Upper lobe of left lung (tissue), 6 donors: ENCODE measurements at regions not wholly inside any gene's neighbourhood (a gene's known extent, or its start where the extent isn't known, plus 50 kb on each side); places are given as distances from the start of the nearest gene placed in this dataset.

Source experiments
- ATAC-seq, 2 donors: fragments of 200-7000 bp; cut with Tn5 transposase; one replicate each; pipeline ENCODE4 v1.9.1; 2022; ENCODE audit warnings: mild to moderate bottlenecking in 2 of 2, moderate library complexity in 2 of 2; ENCODE audit not compliant: low FRiP score in 2 of 2
- DNase-seq, 2 donors: peaks; one replicate each; pipeline ENCODE4 v3.0.0-alpha.2; 2019 to 2020
- H3K27ac ChIP-seq, 4 donors: fragments of 200-600 bp; sonication (generic); one replicate each; pipeline ENCODE4 v1.5.1; 2016 to 2019
- H3K27me3 ChIP-seq, 4 donors: fragments of 200-600 bp; sonication (generic); one replicate each; pipeline ENCODE4 v1.5.1; 2017 to 2019
- H3K36me3 ChIP-seq, 4 donors: fragments of 200-600 bp; sonication (generic); one replicate each; pipeline ENCODE4 v1.5.1; 2016 to 2019
- H3K4me1 ChIP-seq, 4 donors: fragments of 200-600 bp; sonication (generic); one replicate each; pipeline ENCODE4 v1.5.1; 2018 to 2019
- H3K4me3 ChIP-seq, 4 donors: fragments of 200-600 bp; sonication (generic); one replicate each; pipeline ENCODE4 v1.5.1; 2017 to 2019; ENCODE audit warnings: mild to moderate bottlenecking in 2 of 4, moderate library complexity in 1 of 4
- H3K9me3 ChIP-seq, 4 donors: fragments of 200-600 bp; sonication (generic); one replicate each; pipeline ENCODE4 v1.5.1; 2018 to 2019
- CTCF ChIP-seq, 6 experiments: fragments of 450-650 bp in 4 of 6; fragments of 200-600 bp in 2 of 6; sonication (generic) in 2 of 6; IDR thresholded peaks; one replicate each; pipeline ENCODE4 v1.5.1; 2016 to 2019; ENCODE audit warnings: antibody characterized with exemption in 6 of 6
- EP300 ChIP-seq, 4 donors: sonication (generic); formaldehyde crosslinking; IDR thresholded peaks; one replicate each; pipeline ENCODE4 v1.5.1; 2017; ENCODE audit warnings: antibody characterized with exemption in 4 of 4, control low read depth in 2 of 4
- POLR2A ChIP-seq, 4 donors: fragments of 450-650 bp; IDR thresholded peaks; one replicate each; pipeline ENCODE4 v1.5.1; 2016 to 2017; ENCODE audit warnings: antibody characterized with exemption in 4 of 4, mild to moderate bottlenecking in 2 of 4
- POLR2AphosphoS5 ChIP-seq, 2 donors: sonication (generic); formaldehyde crosslinking; IDR thresholded peaks; one replicate each; pipeline ENCODE4 v1.5.1; 2017; ENCODE audit warnings: antibody characterized with exemption in 2 of 2
- WGBS, 2 donors: methylation state at CpG; one replicate each; pipeline ENCODE4 v1.1.5; 2017 to 2018; 5-methylcytosine and 5-hydroxymethylcytosine counted together
- donor health status: DM: no; HTN: no; CAD: no; lungs with moderate emphysema.
- donor health status: DM: no; HTN: yes; CAD: no; lungs with severe emphysema.

- H3K9me3 ChIP-seq: peaks cover 0 to 9% (median 8%) of the 10 kb centered on the region in 4 donors
- ATAC-seq (no peak), DNase-seq (no peak)
- H3K36me3 ChIP-seq: no peaks in the 10 kb centered on the region
- no peaks in the 10 kb centered on the region for H3K4me1 ChIP-seq
- no peaks in the 10 kb centered on the region for H3K27me3 ChIP-seq
- H3K4me3 ChIP-seq: no peak overlapping the region
- no peak overlapping the region for H3K27ac ChIP-seq
- TF ChIP-seq POLR2AphosphoS5 (IDR thresholded peaks at IDR 0.05) (no peak), EP300 (IDR thresholded peaks at IDR 0.05) (no peak), CTCF (IDR thresholded peaks at IDR 0.05) (no peak), POLR2A (IDR thresholded peaks at IDR 0.05) (no peak)
- 83 to 87% methylated on average over 1 of the region's 1 CpG for WGBS, 2 donors
These were observed 89.0 kb upstream of the TLK1 start for GRCh38 chr2:171249689-171250088.

GRCh38 chr2:171247741-171248662 lies 87.3 kb upstream of the TLK1 start:
- Histone ChIP-seq H3K4me3 (no peak overlapping the region), H3K4me1 (no peaks in the 10 kb centered on the region), H3K9me3 (peaks cover 0 to 8% (median 7%) of the 10 kb centered on the region in 4 donors), H3K27me3 (no peaks in the 10 kb centered on the region), H3K36me3 (no peaks in the 10 kb centered on the region), H3K27ac (no peak overlapping the region)
- ATAC-seq: peak in 1 of 2 donors; percentile 21
- 62 to 75% methylated on average over 8 of the region's 8 CpGs for WGBS, 2 donors
- no peak for TF ChIP-seq POLR2A (IDR thresholded peaks at IDR 0.05)
- no peak for TF ChIP-seq POLR2AphosphoS5 (IDR thresholded peaks at IDR 0.05)
- no peak for TF ChIP-seq EP300 (IDR thresholded peaks at IDR 0.05)
- TF ChIP-seq CTCF (IDR thresholded peaks at IDR 0.05): no peak
- no peak for DNase-seq

- peak in 1 of 6 experiments; percentile 14 for TF ChIP-seq CTCF (IDR thresholded peaks at IDR 0.05)
- TF ChIP-seq EP300 (IDR thresholded peaks at IDR 0.05): no peak
- 81 to 90% methylated on average over 2 of the region's 2 CpGs for WGBS, 2 donors
- DNase-seq (peak in 1 of 2 donors; percentile 22), ATAC-seq (no peak)
- Histone ChIP-seq H3K27me3 (no peaks in the 10 kb centered on the region), H3K27ac (peak overlapping the region in 2 of 4 donors; percentile 10), H3K9me3 (peaks cover 0 to 8% (median 7%) of the 10 kb centered on the region in 4 donors), H3K4me3 (no peak overlapping the region), H3K36me3 (no peaks in the 10 kb centered on the region), H3K4me1 (no peaks in the 10 kb centered on the region)
These were observed 84.5 kb upstream of the TLK1 start for GRCh38 chr2:171244970-171245782.

GRCh38 chr2:171244466-171244969 lies 83.8 kb upstream of the TLK1 start:
- Histone ChIP-seq H3K9me3 (peaks cover 0 to 8% (median 7%) of the 10 kb centered on the region in 4 donors), H3K27me3 (no peaks in the 10 kb centered on the region), H3K36me3 (no peaks in the 10 kb centered on the region), H3K4me1 (no peaks in the 10 kb centered on the region), H3K4me3 (no peak overlapping the region), H3K27ac (peak overlapping the region in 1 of 4 donors; percentile 41)
- DNase-seq: peak in 1 of 2 donors; percentile 27
- peak in 1 of 2 donors; percentile 48 for ATAC-seq
- whole genome bisulfite sequencing, 2 donors: 61 to 93% methylated on average over 1 of the region's 1 CpG
- no peak for TF ChIP-seq CTCF (IDR thresholded peaks at IDR 0.05)
- TF ChIP-seq POLR2AphosphoS5 (IDR thresholded peaks at IDR 0.05): no peak
- no peak for TF ChIP-seq EP300 (IDR thresholded peaks at IDR 0.05)
- no peak for TF ChIP-seq POLR2A (IDR thresholded peaks at IDR 0.05)
